OCI-LY7 (cell line): ENCODE measurements at regions not wholly inside any gene's neighbourhood (a gene's known extent, or its start where the extent isn't known, plus 50 kb on each side); places are given as distances from the start of the nearest gene placed in this dataset.

ENCODE experiments used
- CTCF ChIP-seq: fragments of 200-600 bp; sonication (generic); conservative IDR thresholded peaks from 2 replicates; pipeline ENCODE4 v1.5.1; 2014; ENCODE audit warnings: mild to moderate bottlenecking, antibody characterized with exemption, low read length, moderate library complexity, mixed read lengths
- EZH2phosphoT487 ChIP-seq: fragments of 200-600 bp; sonication (generic); IDR thresholded peaks from 2 replicates; pipeline ENCODE4 v1.6.1; 2018; ENCODE audit warnings: low read depth, borderline replicate concordance, mild to moderate bottlenecking, mixed run types, antibody characterized with exemption, low read length, moderate library complexity, mixed read lengths

- no peak for TF ChIP-seq CTCF
- TF ChIP-seq EZH2phosphoT487, result no peak
These were observed 309.1 kb upstream of the GRIN3A start for GRCh38 chr9:102047549-102047948.
